IMR-90 (cell line): ENCODE measurements at regions not wholly inside any gene's neighbourhood (a gene's known extent, or its start where the extent isn't known, plus 50 kb on each side); places are given as distances from the start of the nearest gene placed in this dataset.

Source experiments
- ATAC-seq: fragments of 200-7000 bp; cut with Tn5 transposase; 2 replicates; pipeline ENCODE4 v1.9.1; 2020; ENCODE audit warnings: low read depth, mild to moderate bottlenecking, moderate library complexity
- BruUV-seq: library from RNA; stranded (reverse); fragments of 400-500 nt; replicated peaks from 2 replicates; lab custom pipeline; 2021; lab: Mats Ljungman, UMichigan
- CTCF ChIA-PET: fragments of 300-600 bp; formaldehyde crosslinking; extraction: SDS; loops from one replicate; lab custom pipeline; 2021; ENCODE audit warnings: antibody characterized with exemption; lab: Yijun Ruan, JAX
- POLR2A ChIA-PET: fragments of 300-600 bp; sonication (Branson Sonifier 250); formaldehyde crosslinking; loops from one replicate; lab custom pipeline; 2022; ENCODE audit warnings: antibody characterized with exemption; ENCODE audit not compliant: unreplicated experiment; lab: Charles Lee
- DNase-seq: peaks from one replicate; pipeline ENCODE4 v3.0.0; 2013
- H2AFZ ChIP-seq: replicated peaks from 2 replicates; pipeline ENCODE3; 2013; ENCODE audit warnings: low read length, mild to moderate bottlenecking; ENCODE audit not compliant: poor library complexity
- H2AK5ac ChIP-seq: 2 replicates; pipeline ENCODE4 v1.6.1; 2013; ENCODE audit warnings: low read depth, low read length, inconsistent platforms
- H2AK9ac ChIP-seq: replicated peaks from 2 replicates; pipeline ENCODE3; 2013; ENCODE audit warnings: mild to moderate bottlenecking, low read depth, low read length, moderate library complexity; ENCODE audit not compliant: poor library complexity
- H2BK120ac ChIP-seq: 2 replicates; pipeline ENCODE4 v1.6.1; 2013; ENCODE audit warnings: low read depth, low read length, inconsistent platforms
- H2BK15ac ChIP-seq: 3 replicates; pipeline ENCODE4 v1.6.1; 2013; ENCODE audit warnings: low read depth, low read length, inconsistent platforms
- H2BK20ac ChIP-seq: 2 replicates; pipeline ENCODE4 v1.6.1; 2013; ENCODE audit warnings: low read depth, mild to moderate bottlenecking, inconsistent platforms, low read length, moderate library complexity
- H2BK5ac ChIP-seq: 2 replicates; pipeline ENCODE4 v1.6.1; 2013; ENCODE audit warnings: mild to moderate bottlenecking, low read depth, low read length, inconsistent platforms; ENCODE audit not compliant: poor library complexity, severe bottlenecking
- H3K14ac ChIP-seq: replicated peaks from 2 replicates; pipeline ENCODE4 v1.6.1; 2013; ENCODE audit warnings: low read depth, low read length, inconsistent platforms
- H3K18ac ChIP-seq: 2 replicates; pipeline ENCODE4 v1.6.1; 2013; ENCODE audit warnings: low read depth, low read length, control low read depth
- H3K23ac ChIP-seq: 2 replicates; pipeline ENCODE4 v1.6.1; 2013; ENCODE audit warnings: low read depth, low read length, inconsistent platforms
- H3K27ac ChIP-seq: 2 replicates; pipeline ENCODE4 v1.5.1; 2013; ENCODE audit warnings: mild to moderate bottlenecking, control low read depth, low read length; ENCODE audit not compliant: insufficient read depth
- H3K27me3 ChIP-seq: 2 replicates; pipeline ENCODE4 v1.6.1; 2013; ENCODE audit warnings: low read length; ENCODE audit not compliant: control insufficient read depth, insufficient read depth
- H3K36me3 ChIP-seq: 2 replicates; pipeline ENCODE4 v1.6.1; 2013; ENCODE audit warnings: low read length, mixed read lengths; ENCODE audit not compliant: control insufficient read depth, insufficient read depth
- H3K4ac ChIP-seq: 2 replicates; pipeline ENCODE4 v1.6.1; 2013; ENCODE audit warnings: low read depth, low read length, inconsistent platforms
- H3K4me1 ChIP-seq: 2 replicates; pipeline ENCODE4 v1.6.1; 2013; ENCODE audit warnings: low read length, mixed read lengths; ENCODE audit not compliant: control insufficient read depth, insufficient read depth
- H3K4me2 ChIP-seq: 2 replicates; pipeline ENCODE4 v1.6.1; 2013; ENCODE audit warnings: low read depth, mild to moderate bottlenecking, control low read depth, low read length, moderate library complexity
- H3K4me3 ChIP-seq: 2 replicates; pipeline ENCODE4 v1.5.1; 2013; ENCODE audit warnings: low read depth, mild to moderate bottlenecking, control low read depth, low read length, moderate library complexity; ENCODE audit not compliant: insufficient read depth
- H3K56ac ChIP-seq: 2 replicates; pipeline ENCODE4 v1.6.1; 2013; ENCODE audit warnings: low read length, inconsistent platforms; ENCODE audit not compliant: insufficient read depth; ENCODE audit errors: extremely low read depth
- H3K79me1 ChIP-seq, 2 experiments: 2 replicates each; pipeline ENCODE4 v1.6.1; 2013; ENCODE audit warnings: low read length in 2 of 2, inconsistent platforms in 1 of 2, low read depth in 1 of 2
- H3K9ac ChIP-seq: 2 replicates; pipeline ENCODE4 v1.6.1; 2013; ENCODE audit warnings: low read depth, low read length, control low read depth
- H3K9me1 ChIP-seq: 2 replicates; pipeline ENCODE4 v1.6.1; 2013; ENCODE audit warnings: low read length, inconsistent platforms; ENCODE audit not compliant: insufficient read depth
- H3K9me3 ChIP-seq: 2 replicates; pipeline ENCODE4 v1.6.1; 2013; ENCODE audit warnings: low read length; ENCODE audit not compliant: control insufficient read depth, insufficient read depth
- H4K20me1 ChIP-seq: 2 replicates; pipeline ENCODE4 v1.6.1; 2013; ENCODE audit warnings: low read length, inconsistent platforms; ENCODE audit not compliant: insufficient read depth
- H4K5ac ChIP-seq: 2 replicates; pipeline ENCODE4 v1.6.1; 2013; ENCODE audit warnings: mild to moderate bottlenecking, low read depth, low read length, control low read depth
- H4K8ac ChIP-seq, 2 experiments: 2 replicates each; pipeline ENCODE4 v1.6.1; 2013; ENCODE audit warnings: low read depth in 2 of 2, low read length in 2 of 2, control low read depth in 1 of 2, inconsistent platforms in 1 of 2
- H4K91ac ChIP-seq: 2 replicates; pipeline ENCODE4 v1.6.1; 2013; ENCODE audit warnings: low read depth, low read length, inconsistent platforms; ENCODE audit not compliant: insufficient read depth
- CHD1 ChIP-seq: IDR thresholded peaks from 2 replicates; pipeline ENCODE4 v1.6.1; 2012; ENCODE audit warnings: low read depth, low read length, improper control_type of control experiment
- MAFK ChIP-seq: IDR thresholded peaks from 2 replicates; pipeline ENCODE4 v1.6.1; 2012; ENCODE audit warnings: low read depth, low read length, improper control_type of control experiment
- MAZ ChIP-seq: IDR thresholded peaks from 2 replicates; pipeline ENCODE4 v1.6.1; 2012; ENCODE audit warnings: low read depth, mild to moderate bottlenecking, low read length, improper control_type of control experiment, moderate library complexity, borderline replicate concordance
- NFE2L2 ChIP-seq: fragments of 150-350 bp; IDR thresholded peaks from 2 replicates; pipeline ENCODE4 v1.6.1; 2016; ENCODE audit warnings: low read depth, mild to moderate bottlenecking, low read length
- RCOR1 ChIP-seq: IDR thresholded peaks from 2 replicates; pipeline ENCODE4 v1.6.1; 2012; ENCODE audit warnings: mild to moderate bottlenecking, low read length, improper control_type of control experiment; ENCODE audit not compliant: insufficient replicate concordance
- SMC3 ChIP-seq: fragments of 150-350 bp; IDR thresholded peaks from 2 replicates; pipeline ENCODE4 v1.6.1; 2016; ENCODE audit warnings: low read depth, mild to moderate bottlenecking, antibody characterized with exemption, low read length, moderate library complexity
- WGBS, 2 experiments: methylation state at CpG; one replicate each; pipeline versions ENCODE4 v1.1.5 to v1.1.7; 2013; ENCODE audit warnings: missing lambda C conversion rate in 2 of 2; ENCODE audit not compliant: insufficient read length in 1 of 2; ENCODE audit errors: extremely low coverage in 2 of 2; 5-methylcytosine and 5-hydroxymethylcytosine counted together
- dilution Hi-C: fragments of 300-500 bp; cut with HindIII; formaldehyde crosslinking; loops from one replicate; pipeline ENCODE4 v1.14.3; 2018; ENCODE audit warnings: low sequenced_read_pairs; ENCODE audit not compliant: unreplicated experiment
- in situ Hi-C: fragments of 300-500 bp; cut with MboI; formaldehyde crosslinking; loops from 3 replicates; pipeline ENCODE4 v1.14.3; 2019; ENCODE audit warnings: low sequenced_read_pairs, inconsistent platforms, mixed read lengths
- intact Hi-C: fragments of 100-400 bp; cut with micrococcal nuclease; formaldehyde crosslinking; loops from 2 replicates; pipeline ENCODE4 v1.10.0; 2022
- TF ChIP-seq, protein P1 (sequence below): conservative IDR thresholded peaks from 2 replicates; pipeline ENCODE4 v1.5.1; 2012; ENCODE audit warnings: mild to moderate bottlenecking, low read depth, low read length, improper control_type of control experiment
- TF ChIP-seq, protein P2 (sequence below): fragments of 150-350 bp; IDR thresholded peaks from 2 replicates; pipeline ENCODE4 v1.6.1; 2017; ENCODE audit warnings: mild to moderate bottlenecking, antibody characterized with exemption, low read length, low read depth

- Histone ChIP-seq H3K36me3 (no peaks in the 10 kb centered on the region), H3K18ac (no peak overlapping the region), H4K91ac (no peak overlapping the region), H3K9ac (no peak overlapping the region), H4K20me1 (no peaks in the 10 kb centered on the region), H2BK15ac (no peak overlapping the region), H3K4me3 (no peak overlapping the region), H3K79me1 (no peaks in the 10 kb centered on the region), H2BK20ac (no peak overlapping the region), H3K23ac (no peak overlapping the region), H3K27ac (no peak overlapping the region), H4K8ac (no peak overlapping the region), H3K9me1 (no peaks in the 10 kb centered on the region), H3K27me3 (no peaks in the 10 kb centered on the region), H3K9me3 (peaks cover 35% of the 10 kb centered on the region), H2BK120ac (no peak overlapping the region), H3K56ac (no peak overlapping the region), H2BK5ac (no peak overlapping the region), H3K4me1 (no peaks in the 10 kb centered on the region), H4K5ac (no peak overlapping the region), H3K4me2 (no peak overlapping the region), H3K14ac (no peak overlapping the region), H2AK9ac (no peak overlapping the region), H2AK5ac (no peak overlapping the region), H2AFZ (no peak overlapping the region), H3K4ac (no peak overlapping the region)
- in situ Hi-C loops: no loop called here
- ATAC-seq (no peak), DNase-seq (no peak)
- TF ChIP-seq RCOR1 (no peak), SMC3 (no peak), CHD1 (no peak), MAFK (no peak), MAZ (no peak), NFE2L2 (no peak)
- TF ChIP-seq, protein P1, sequence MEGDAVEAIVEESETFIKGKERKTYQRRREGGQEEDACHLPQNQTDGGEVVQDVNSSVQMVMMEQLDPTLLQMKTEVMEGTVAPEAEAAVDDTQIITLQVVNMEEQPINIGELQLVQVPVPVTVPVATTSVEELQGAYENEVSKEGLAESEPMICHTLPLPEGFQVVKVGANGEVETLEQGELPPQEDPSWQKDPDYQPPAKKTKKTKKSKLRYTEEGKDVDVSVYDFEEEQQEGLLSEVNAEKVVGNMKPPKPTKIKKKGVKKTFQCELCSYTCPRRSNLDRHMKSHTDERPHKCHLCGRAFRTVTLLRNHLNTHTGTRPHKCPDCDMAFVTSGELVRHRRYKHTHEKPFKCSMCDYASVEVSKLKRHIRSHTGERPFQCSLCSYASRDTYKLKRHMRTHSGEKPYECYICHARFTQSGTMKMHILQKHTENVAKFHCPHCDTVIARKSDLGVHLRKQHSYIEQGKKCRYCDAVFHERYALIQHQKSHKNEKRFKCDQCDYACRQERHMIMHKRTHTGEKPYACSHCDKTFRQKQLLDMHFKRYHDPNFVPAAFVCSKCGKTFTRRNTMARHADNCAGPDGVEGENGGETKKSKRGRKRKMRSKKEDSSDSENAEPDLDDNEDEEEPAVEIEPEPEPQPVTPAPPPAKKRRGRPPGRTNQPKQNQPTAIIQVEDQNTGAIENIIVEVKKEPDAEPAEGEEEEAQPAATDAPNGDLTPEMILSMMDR: no peak
- TF ChIP-seq, protein P2, sequence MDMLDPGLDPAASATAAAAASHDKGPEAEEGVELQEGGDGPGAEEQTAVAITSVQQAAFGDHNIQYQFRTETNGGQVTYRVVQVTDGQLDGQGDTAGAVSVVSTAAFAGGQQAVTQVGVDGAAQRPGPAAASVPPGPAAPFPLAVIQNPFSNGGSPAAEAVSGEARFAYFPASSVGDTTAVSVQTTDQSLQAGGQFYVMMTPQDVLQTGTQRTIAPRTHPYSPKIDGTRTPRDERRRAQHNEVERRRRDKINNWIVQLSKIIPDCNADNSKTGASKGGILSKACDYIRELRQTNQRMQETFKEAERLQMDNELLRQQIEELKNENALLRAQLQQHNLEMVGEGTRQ: no peak
- WGBS, 2 experiments: no CpG with 5 or more reads among the region's 3 CpGs
- intact Hi-C loops: no loop called here
- CTCF ChIA-PET: no interaction called here
- dilution Hi-C loops: no loop called here
- BruUV-seq: no TSS peak
- POLR2A ChIA-PET: no interaction called here
Measured at GRCh38 chr2:5329763-5330162, 362.4 kb upstream of the SOX11 start.
